HT1080 (cell line): ENCODE measurements at regions not wholly inside any gene's neighbourhood (a gene's known extent, or its start where the extent isn't known, plus 50 kb on each side); places are given as distances from the start of the nearest gene placed in this dataset. TPM values are rescaled to one million over a fixed set of nuclear protein-coding genes. Genes with fewer than 3 reads are reported as not detected.

Experiments used
- DNase-seq: peaks from one replicate; pipeline ENCODE4 v3.0.0-alpha.2; 2015; ENCODE audit warnings: low read depth
- small RNA-seq: library from RNA; depleted of rRNA; stranded (forward); fragments of <200 nt; gene quantifications from one replicate; pipeline ENCODE3, GENCODE V24; 2014

GRCh38 chr3:118833075-118833474, 201.6 kb downstream of the IGSF11 start:
- no peak for DNase-seq

GRCh38 chr3:118838871-118839270, 195.8 kb downstream of the IGSF11 start:
- DNase-seq, result no peak

- peak; percentile 75 for DNase-seq
Measured at GRCh38 chr3:118842147-118842863, 192.3 kb downstream of the IGSF11 start.

- no peak for DNase-seq
Measured at GRCh38 chr3:118846176-118846575, 188.5 kb downstream of the IGSF11 start.

Small RNA genes in the stretch of these regions (small RNA-seq; reads per million reads assigned to genes)
- not detected for gene MIR4447
- gene RF01884, result not detected
- gene RNU5E-8P, result 0.61 reads per million, percentile 61 among the genes with 10 or more reads in this experiment
- gene RNU6-1200P, result not detected
